ENCODE measurements at regions not wholly inside any gene's neighbourhood (a gene's known extent, or its start where the extent isn't known, plus 50 kb on each side); places are given as distances from the start of the nearest gene placed in this dataset.

DNA sequence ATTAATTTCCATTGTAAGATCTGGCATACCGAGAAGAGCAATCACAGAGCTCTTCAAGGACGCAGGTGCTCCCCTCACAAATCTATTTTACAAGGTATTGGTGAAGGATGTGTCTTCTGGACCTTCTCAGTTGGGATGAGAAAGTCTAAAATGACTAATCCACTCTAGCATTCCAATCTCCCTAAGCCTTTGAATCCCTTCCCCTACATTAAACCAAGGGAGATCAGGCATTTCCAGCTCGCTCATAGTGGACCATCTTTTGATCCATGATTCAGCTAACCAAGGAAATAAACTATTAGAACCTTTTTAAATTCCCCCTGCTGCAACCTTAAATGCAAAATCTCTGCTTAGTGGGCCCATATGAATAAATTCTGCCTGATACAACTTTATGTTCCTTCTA lies 95.9 kb upstream of the FBN2 start:
- H3K27ac ChIP-seq (ENCODE audit: low read length): no peak overlapping the region

DNA sequence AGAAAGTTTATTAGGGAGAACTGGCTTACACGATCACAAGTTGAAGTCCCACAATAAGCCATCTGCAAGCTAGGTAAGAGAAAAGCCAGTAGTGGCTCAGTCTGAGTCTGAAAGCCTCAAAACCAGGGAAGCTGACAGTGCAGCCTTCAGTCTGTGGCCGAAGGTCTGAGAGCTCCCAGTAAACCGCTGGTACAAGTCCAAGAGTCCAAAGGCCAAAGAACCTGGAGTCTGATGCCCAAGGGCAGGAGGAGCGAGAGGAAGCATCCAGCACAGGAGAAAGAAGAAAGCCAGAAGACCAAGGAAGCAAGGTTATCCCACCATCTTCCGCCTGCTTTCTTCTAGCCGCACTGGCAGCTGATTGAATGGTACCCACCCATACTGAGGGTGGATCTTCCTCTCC lies 97.3 kb upstream of the FBN2 start:
- no peaks in the 10 kb centered on the region for H3K4me1 ChIP-seq (ENCODE audit: insufficient read depth, low read length)
- H3K36me3 ChIP-seq (ENCODE audit: insufficient read depth, low read depth, low read length): no peaks in the 10 kb centered on the region
- no peak overlapping the region for H3K9ac ChIP-seq (ENCODE audit: low read depth, low read length)
- no peak overlapping the region for H3K4me3 ChIP-seq (ENCODE audit: low read length)
- no peaks in the 10 kb centered on the region for H3K27me3 ChIP-seq (ENCODE audit: insufficient read depth, low read length)
- no peak overlapping the region for H3K27ac ChIP-seq (ENCODE audit: low read length)
- H3K9me3 ChIP-seq (ENCODE audit: insufficient read depth, low read depth, low read length): no peaks in the 10 kb centered on the region

More for the DNA sequence above, 95.9 kb upstream of the FBN2 start:
- Histone ChIP-seq H3K4me1 (ENCODE audit: insufficient read depth, low read length) (no peaks in the 10 kb centered on the region), H3K36me3 (ENCODE audit: insufficient read depth, low read depth, low read length) (no peaks in the 10 kb centered on the region), H3K4me3 (ENCODE audit: low read length) (no peak overlapping the region), H3K9me3 (ENCODE audit: insufficient read depth, low read depth, low read length) (no peaks in the 10 kb centered on the region), H3K27me3 (ENCODE audit: insufficient read depth, low read length) (no peaks in the 10 kb centered on the region), H3K9ac (ENCODE audit: low read depth, low read length) (no peak overlapping the region)

DNA sequence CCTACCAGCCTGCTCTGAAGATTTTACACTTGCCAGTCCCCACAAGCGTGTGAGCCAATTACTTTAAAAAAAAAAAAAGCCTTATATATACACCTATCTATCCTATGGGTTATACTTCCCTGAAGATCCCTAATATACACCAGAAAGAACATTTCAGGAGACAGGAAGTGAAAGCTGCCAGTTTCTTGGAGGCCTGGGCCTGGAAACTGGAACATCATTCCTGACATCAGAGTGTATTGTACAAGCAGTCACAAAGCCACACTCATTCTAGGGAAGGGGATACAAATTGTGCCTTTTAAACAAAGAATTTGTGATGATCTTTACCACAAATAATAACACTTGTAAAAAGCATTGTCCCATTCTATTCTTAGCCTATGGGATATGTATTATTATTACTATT lies 98.3 kb upstream of the FBN2 start:
- Histone ChIP-seq H3K9ac (ENCODE audit: low read depth, low read length) (no peak overlapping the region), H3K36me3 (ENCODE audit: insufficient read depth, low read depth, low read length) (no peaks in the 10 kb centered on the region), H3K27ac (ENCODE audit: low read length) (no peak overlapping the region), H3K27me3 (ENCODE audit: insufficient read depth, low read length) (no peaks in the 10 kb centered on the region), H3K4me1 (ENCODE audit: insufficient read depth, low read length) (no peaks in the 10 kb centered on the region), H3K4me3 (ENCODE audit: low read length) (no peak overlapping the region), H3K9me3 (ENCODE audit: insufficient read depth, low read depth, low read length) (no peaks in the 10 kb centered on the region)

DNA sequence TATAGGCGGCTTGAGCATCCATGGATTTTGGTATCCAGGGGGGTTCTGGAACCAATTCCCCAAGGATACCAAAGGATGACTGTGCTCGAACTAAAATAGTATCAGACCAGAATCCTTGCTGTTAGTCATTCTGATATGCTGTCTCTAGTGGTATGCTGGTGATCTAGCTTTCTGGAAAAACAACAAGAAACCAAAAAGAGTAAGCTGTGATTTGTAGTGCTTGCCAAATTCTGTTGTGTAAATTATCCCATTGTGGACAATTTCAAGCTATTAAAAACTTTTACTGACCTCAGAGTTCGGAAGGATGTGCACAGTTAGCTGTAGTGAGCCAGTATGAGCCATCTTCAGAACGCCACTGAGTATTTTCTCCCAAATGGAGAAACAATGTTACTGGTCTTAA lies 99.0 kb upstream of the FBN2 start:
- H3K9ac ChIP-seq (ENCODE audit: low read depth, low read length): no peak overlapping the region
- H3K27ac ChIP-seq (ENCODE audit: low read length): no peak overlapping the region
- H3K27me3 ChIP-seq (ENCODE audit: insufficient read depth, low read length): no peaks in the 10 kb centered on the region
- H3K4me1 ChIP-seq (ENCODE audit: insufficient read depth, low read length): no peaks in the 10 kb centered on the region
- H3K9me3 ChIP-seq (ENCODE audit: insufficient read depth, low read depth, low read length): no peaks in the 10 kb centered on the region
- no peaks in the 10 kb centered on the region for H3K36me3 ChIP-seq (ENCODE audit: insufficient read depth, low read depth, low read length)
- no peak overlapping the region for H3K4me3 ChIP-seq (ENCODE audit: low read length)

DNA sequence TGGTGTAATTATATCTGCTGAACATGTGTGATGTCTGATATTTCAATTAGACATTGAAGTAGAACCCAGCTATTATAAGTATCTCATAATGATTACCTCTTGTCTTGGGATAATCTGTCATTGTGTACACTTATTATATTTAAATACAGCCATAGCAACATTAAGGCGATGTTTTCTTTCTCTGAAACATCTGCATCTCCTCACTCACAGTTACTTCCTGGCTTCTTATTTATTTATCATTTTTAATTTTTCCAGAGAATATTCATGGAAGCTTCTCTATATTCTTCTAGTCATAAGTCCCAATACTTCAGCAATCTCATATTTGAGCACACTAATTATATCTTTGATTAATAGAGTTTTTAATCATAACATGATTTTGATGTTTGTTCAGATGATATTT lies 103.8 kb upstream of the FBN2 start:
- no peak overlapping the region for H3K9ac ChIP-seq (ENCODE audit: low read depth, low read length)
- no peaks in the 10 kb centered on the region for H3K36me3 ChIP-seq (ENCODE audit: insufficient read depth, low read depth, low read length)
- H3K9me3 ChIP-seq (ENCODE audit: insufficient read depth, low read depth, low read length): no peaks in the 10 kb centered on the region
- no peak overlapping the region for H3K4me3 ChIP-seq (ENCODE audit: low read length)
- H3K27me3 ChIP-seq (ENCODE audit: insufficient read depth, low read length): no peaks in the 10 kb centered on the region
- H3K4me1 ChIP-seq (ENCODE audit: insufficient read depth, low read length): no peaks in the 10 kb centered on the region
- H3K27ac ChIP-seq (ENCODE audit: low read length): no peak overlapping the region

DNA sequence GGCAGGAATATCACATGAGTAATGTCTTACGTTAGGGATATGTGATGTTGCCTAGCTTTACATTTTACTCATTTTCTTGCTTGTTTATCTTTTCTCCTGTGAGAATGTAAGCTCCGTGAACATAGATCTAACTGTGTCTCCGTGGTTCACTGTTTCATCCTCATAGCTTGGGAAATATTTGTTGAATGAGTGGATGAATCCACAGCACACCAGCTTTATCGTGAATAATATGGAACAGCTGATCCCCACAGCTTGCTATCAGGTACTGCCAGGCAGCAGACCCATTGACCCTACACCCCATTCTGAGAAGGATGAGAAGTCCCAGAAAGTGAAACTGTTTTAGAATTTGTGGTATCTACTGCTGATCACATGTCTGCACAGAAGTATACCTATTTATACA lies 106.8 kb upstream of the FBN2 start:
- H3K4me3 ChIP-seq (ENCODE audit: low read length): no peak overlapping the region
- H3K36me3 ChIP-seq (ENCODE audit: insufficient read depth, low read depth, low read length): no peaks in the 10 kb centered on the region
- no peaks in the 10 kb centered on the region for H3K4me1 ChIP-seq (ENCODE audit: insufficient read depth, low read length)
- H3K27ac ChIP-seq (ENCODE audit: low read length): no peak overlapping the region
- H3K27me3 ChIP-seq (ENCODE audit: insufficient read depth, low read length): no peaks in the 10 kb centered on the region
- no peak overlapping the region for H3K9ac ChIP-seq (ENCODE audit: low read depth, low read length)
- H3K9me3 ChIP-seq (ENCODE audit: insufficient read depth, low read depth, low read length): no peaks in the 10 kb centered on the region

DNA sequence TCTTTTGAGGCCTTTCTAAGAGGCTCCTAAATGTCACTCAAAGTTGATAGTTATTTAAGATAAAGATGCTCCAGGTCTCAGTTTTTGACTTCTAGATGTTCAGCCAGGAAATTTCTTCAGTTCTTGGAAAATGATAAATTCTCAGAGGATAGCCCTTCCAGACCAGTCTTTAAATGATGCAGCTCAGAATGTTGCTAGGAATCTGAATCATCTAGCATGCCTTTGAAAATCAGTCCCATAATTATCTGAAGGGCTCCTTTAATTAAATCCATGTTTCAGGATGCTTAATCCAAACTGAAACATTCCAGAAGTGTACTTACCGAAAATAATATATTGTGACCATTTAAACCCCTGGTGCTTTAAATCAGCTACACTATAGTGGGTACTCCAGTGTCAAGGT lies 107.5 kb upstream of the FBN2 start:
- Histone ChIP-seq H3K27ac (ENCODE audit: low read length) (no peak overlapping the region), H3K9me3 (ENCODE audit: insufficient read depth, low read depth, low read length) (no peaks in the 10 kb centered on the region), H3K27me3 (ENCODE audit: insufficient read depth, low read length) (no peaks in the 10 kb centered on the region), H3K36me3 (ENCODE audit: insufficient read depth, low read depth, low read length) (no peaks in the 10 kb centered on the region), H3K4me3 (ENCODE audit: low read length) (no peak overlapping the region), H3K9ac (ENCODE audit: low read depth, low read length) (no peak overlapping the region), H3K4me1 (ENCODE audit: insufficient read depth, low read length) (no peaks in the 10 kb centered on the region)

DNA sequence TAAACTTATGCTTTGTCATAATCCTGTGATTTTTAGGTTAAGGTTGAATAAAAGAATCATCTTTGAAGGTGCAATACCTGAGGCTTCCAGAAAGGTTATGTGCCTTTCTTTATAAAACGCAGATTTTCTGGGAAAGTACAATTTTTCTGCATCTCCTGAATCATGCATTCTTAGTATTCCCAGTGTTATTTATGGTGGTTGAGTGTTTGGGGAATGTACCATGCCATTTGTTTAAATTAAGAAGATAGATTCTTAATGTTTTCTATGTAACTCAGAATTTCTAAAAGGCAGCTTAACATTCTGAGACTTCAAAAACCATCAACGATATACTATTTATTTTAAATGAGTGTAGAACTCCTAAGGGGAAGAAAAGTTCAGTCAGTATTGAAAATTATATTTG lies 108.1 kb upstream of the FBN2 start:
- H3K36me3 ChIP-seq (ENCODE audit: insufficient read depth, low read depth, low read length): no peaks in the 10 kb centered on the region
- H3K27me3 ChIP-seq (ENCODE audit: insufficient read depth, low read length): no peaks in the 10 kb centered on the region
- no peaks in the 10 kb centered on the region for H3K9me3 ChIP-seq (ENCODE audit: insufficient read depth, low read depth, low read length)
- H3K9ac ChIP-seq (ENCODE audit: low read depth, low read length): no peak overlapping the region
- H3K4me3 ChIP-seq (ENCODE audit: low read length): no peak overlapping the region
- H3K4me1 ChIP-seq (ENCODE audit: insufficient read depth, low read length): no peaks in the 10 kb centered on the region
- H3K27ac ChIP-seq (ENCODE audit: low read length): no peak overlapping the region

DNA sequence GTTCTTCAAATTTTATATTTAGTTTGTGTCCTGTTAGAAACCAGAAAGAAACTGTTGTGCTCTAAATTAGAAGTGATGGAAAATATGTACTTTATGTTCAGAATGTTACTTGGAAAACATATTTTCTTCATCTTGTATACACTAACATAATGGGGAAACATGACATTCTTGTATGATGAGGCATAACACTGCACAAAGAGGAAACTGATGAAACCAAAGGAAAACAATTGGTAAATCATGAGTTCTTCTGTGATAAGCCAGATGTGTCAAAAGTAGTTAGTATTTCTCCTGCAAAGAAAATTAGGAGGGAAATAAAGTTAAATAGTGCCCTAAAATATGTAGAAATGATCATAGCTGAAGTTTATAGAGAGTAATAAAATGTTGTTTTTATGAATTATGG lies 111.1 kb upstream of the FBN2 start:
- no peaks in the 10 kb centered on the region for H3K36me3 ChIP-seq (ENCODE audit: insufficient read depth, low read depth, low read length)
- H3K9ac ChIP-seq (ENCODE audit: low read depth, low read length): no peak overlapping the region
- H3K27ac ChIP-seq (ENCODE audit: low read length): no peak overlapping the region
- no peaks in the 10 kb centered on the region for H3K9me3 ChIP-seq (ENCODE audit: insufficient read depth, low read depth, low read length)
- no peak overlapping the region for H3K4me3 ChIP-seq (ENCODE audit: low read length)
- no peaks in the 10 kb centered on the region for H3K27me3 ChIP-seq (ENCODE audit: insufficient read depth, low read length)
- no peaks in the 10 kb centered on the region for H3K4me1 ChIP-seq (ENCODE audit: insufficient read depth, low read length)

DNA sequence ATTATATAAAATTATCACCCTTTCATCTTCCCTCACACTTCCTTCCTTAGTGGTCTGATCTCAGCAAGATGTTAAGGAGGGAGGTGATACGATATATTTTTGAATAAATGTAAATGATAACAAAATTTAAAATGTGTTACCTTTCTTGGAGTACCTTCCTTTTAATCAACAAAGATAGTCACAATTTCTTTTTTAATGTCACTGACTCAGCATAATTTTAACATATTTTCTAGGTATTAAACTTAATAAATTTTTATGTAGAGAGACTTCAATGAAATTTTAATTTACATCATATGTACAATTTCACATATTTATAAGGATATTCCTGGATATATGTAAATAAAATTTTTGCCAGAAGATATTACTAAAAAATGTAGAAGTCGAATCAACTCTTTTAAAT lies 125.0 kb upstream of the FBN2 start:
- Histone ChIP-seq H3K4me1 (ENCODE audit: insufficient read depth, low read length) (no peaks in the 10 kb centered on the region), H3K27me3 (ENCODE audit: insufficient read depth, low read length) (no peaks in the 10 kb centered on the region), H3K4me3 (ENCODE audit: low read length) (no peak overlapping the region), H3K9ac (ENCODE audit: low read depth, low read length) (no peak overlapping the region), H3K27ac (ENCODE audit: low read length) (no peak overlapping the region), H3K9me3 (ENCODE audit: insufficient read depth, low read depth, low read length) (no peaks in the 10 kb centered on the region; the same call in 1 of the 2 replicates), H3K36me3 (ENCODE audit: insufficient read depth, low read depth, low read length) (no peaks in the 10 kb centered on the region)

DNA sequence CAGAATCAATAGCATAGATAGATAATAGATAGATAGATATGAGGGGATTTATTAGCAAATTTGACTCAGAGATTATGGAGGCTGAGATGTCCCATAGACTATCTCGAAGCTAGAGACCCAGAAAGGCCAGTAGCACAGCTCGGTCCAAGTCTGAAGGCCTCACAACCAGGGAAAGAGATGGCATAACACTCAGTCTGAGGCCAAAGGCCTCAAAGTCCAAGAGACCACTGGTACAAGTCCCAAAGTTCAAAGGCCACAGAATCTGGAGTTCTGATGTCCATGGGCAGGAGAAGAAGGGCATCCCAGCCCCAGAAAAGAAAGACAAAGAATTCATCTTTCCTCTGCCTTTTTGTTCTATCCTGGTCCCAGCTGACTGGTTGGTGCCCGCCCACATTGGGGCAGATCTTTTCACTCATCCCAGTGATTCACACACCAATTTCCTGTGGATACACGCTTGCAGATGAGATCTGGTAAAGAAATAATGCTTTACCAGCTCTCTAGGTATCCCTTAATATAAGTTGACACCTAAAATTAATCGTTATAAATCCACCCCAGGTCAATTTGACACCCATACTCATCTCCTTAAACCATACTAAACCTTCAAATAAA lies 127.8 kb upstream of the FBN2 start:
- Histone ChIP-seq H3K4me1 (ENCODE audit: insufficient read depth, low read length) (no peaks in the 10 kb centered on the region), H3K27me3 (ENCODE audit: insufficient read depth, low read length) (no peaks in the 10 kb centered on the region), H3K4me3 (ENCODE audit: low read length) (no peak overlapping the region), H3K9ac (ENCODE audit: low read depth, low read length) (no peak overlapping the region), H3K36me3 (ENCODE audit: insufficient read depth, low read depth, low read length) (no peaks in the 10 kb centered on the region), H3K27ac (ENCODE audit: low read length) (no peak overlapping the region), H3K9me3 (ENCODE audit: insufficient read depth, low read depth, low read length) (no peaks in the 10 kb centered on the region; the same call in 1 of the 2 replicates)

DNA sequence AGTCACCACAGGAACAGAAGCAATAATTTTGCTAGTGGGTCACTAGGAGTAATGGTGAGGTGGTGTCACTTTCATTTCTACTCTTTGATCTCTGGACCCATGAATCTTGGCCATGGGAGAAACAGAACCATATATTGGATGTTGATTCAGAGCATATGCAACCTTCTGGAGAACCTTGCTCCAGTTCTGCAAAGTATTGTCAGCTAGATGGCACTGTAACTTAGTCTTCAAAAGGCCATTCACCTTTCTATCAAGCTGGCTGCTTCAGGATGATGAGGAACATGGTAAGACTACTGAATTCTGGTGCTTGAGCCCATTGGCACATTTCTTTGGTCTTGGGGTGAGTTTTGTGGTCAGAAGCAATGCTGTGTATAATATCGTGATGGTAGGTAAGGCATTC lies 129.1 kb upstream of the FBN2 start:
- H3K9ac ChIP-seq (ENCODE audit: low read depth, low read length): no peak overlapping the region
- no peaks in the 10 kb centered on the region for H3K27me3 ChIP-seq (ENCODE audit: insufficient read depth, low read length)
- no peaks in the 10 kb centered on the region for H3K9me3 ChIP-seq (ENCODE audit: insufficient read depth, low read depth, low read length)
- H3K4me1 ChIP-seq (ENCODE audit: insufficient read depth, low read length): peaks cover 3% of the 10 kb centered on the region; the same call in 1 of the 2 replicates
- H3K4me3 ChIP-seq (ENCODE audit: low read length): no peak overlapping the region
- no peaks in the 10 kb centered on the region for H3K36me3 ChIP-seq (ENCODE audit: insufficient read depth, low read depth, low read length)
- H3K27ac ChIP-seq (ENCODE audit: low read length): no peak overlapping the region
